HL-60 (cell line): ENCODE measurements at regions not wholly inside any gene's neighbourhood (a gene's known extent, or its start where the extent isn't known, plus 50 kb on each side); places are given as distances from the start of the nearest gene placed in this dataset.

Experiments used
- CTCF ChIP-seq: IDR thresholded peaks from one replicate; pipeline ENCODE4 v1.5.1; 2011; ENCODE audit warnings: low read length, control low read depth, inconsistent platforms; ENCODE audit not compliant: insufficient read depth
- GABPA ChIP-seq: IDR thresholded peaks from 2 replicates; pipeline ENCODE4 v1.6.1; 2012; ENCODE audit warnings: low read depth
- POLR2AphosphoS5 ChIP-seq: IDR thresholded peaks from 2 replicates; pipeline ENCODE4 v1.6.1; 2012; ENCODE audit warnings: low read depth
- REST ChIP-seq: IDR thresholded peaks from 2 replicates; pipeline ENCODE4 v1.6.1; 2012; ENCODE audit warnings: low read depth; ENCODE audit not compliant: insufficient replicate concordance
- SPI1 ChIP-seq: IDR thresholded peaks from 2 replicates; pipeline ENCODE4 v1.6.1; 2012; ENCODE audit warnings: low read depth, mild to moderate bottlenecking, borderline replicate concordance

GRCh38 chr20:40887105-40887504, 141.5 kb upstream of the TOP1 start:
- TF ChIP-seq CTCF, result no peak
- no peak for TF ChIP-seq POLR2AphosphoS5
- TF ChIP-seq REST, result no peak
- TF ChIP-seq GABPA, result no peak
- no peak for TF ChIP-seq SPI1
